ENCODE measurements at regions not wholly inside any gene's neighbourhood (a gene's known extent, or its start where the extent isn't known, plus 50 kb on each side); places are given as distances from the start of the nearest gene placed in this dataset.

DNA sequence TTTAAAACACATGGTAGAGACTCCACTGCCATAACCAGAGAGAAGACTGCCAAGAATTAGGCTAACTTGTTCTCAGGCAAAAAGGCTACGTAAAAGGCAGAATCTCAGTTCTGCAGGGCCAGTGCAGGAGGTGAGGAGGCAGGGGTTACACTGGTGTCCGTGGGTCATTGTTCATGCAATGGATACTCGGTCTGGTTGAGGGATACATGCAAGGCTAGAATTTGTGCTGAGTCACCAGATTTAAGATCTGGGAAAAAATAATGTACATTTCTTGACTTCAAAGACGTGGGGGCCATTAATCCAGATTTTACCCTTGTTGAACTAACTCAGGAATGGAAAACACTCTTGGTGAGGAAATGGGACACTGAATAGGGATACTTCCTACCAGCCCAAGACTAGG lies 52.3 kb upstream of the DPH5 start:
- no peak for TF ChIP-seq POLR2AphosphoS5 (IDR thresholded peaks at IDR 0.05; ENCODE audit: low read depth, low read length)
- TF ChIP-seq, protein P1, sequence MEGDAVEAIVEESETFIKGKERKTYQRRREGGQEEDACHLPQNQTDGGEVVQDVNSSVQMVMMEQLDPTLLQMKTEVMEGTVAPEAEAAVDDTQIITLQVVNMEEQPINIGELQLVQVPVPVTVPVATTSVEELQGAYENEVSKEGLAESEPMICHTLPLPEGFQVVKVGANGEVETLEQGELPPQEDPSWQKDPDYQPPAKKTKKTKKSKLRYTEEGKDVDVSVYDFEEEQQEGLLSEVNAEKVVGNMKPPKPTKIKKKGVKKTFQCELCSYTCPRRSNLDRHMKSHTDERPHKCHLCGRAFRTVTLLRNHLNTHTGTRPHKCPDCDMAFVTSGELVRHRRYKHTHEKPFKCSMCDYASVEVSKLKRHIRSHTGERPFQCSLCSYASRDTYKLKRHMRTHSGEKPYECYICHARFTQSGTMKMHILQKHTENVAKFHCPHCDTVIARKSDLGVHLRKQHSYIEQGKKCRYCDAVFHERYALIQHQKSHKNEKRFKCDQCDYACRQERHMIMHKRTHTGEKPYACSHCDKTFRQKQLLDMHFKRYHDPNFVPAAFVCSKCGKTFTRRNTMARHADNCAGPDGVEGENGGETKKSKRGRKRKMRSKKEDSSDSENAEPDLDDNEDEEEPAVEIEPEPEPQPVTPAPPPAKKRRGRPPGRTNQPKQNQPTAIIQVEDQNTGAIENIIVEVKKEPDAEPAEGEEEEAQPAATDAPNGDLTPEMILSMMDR (IDR thresholded peaks at IDR 0.05): no peak
- TF ChIP-seq, protein P2, sequence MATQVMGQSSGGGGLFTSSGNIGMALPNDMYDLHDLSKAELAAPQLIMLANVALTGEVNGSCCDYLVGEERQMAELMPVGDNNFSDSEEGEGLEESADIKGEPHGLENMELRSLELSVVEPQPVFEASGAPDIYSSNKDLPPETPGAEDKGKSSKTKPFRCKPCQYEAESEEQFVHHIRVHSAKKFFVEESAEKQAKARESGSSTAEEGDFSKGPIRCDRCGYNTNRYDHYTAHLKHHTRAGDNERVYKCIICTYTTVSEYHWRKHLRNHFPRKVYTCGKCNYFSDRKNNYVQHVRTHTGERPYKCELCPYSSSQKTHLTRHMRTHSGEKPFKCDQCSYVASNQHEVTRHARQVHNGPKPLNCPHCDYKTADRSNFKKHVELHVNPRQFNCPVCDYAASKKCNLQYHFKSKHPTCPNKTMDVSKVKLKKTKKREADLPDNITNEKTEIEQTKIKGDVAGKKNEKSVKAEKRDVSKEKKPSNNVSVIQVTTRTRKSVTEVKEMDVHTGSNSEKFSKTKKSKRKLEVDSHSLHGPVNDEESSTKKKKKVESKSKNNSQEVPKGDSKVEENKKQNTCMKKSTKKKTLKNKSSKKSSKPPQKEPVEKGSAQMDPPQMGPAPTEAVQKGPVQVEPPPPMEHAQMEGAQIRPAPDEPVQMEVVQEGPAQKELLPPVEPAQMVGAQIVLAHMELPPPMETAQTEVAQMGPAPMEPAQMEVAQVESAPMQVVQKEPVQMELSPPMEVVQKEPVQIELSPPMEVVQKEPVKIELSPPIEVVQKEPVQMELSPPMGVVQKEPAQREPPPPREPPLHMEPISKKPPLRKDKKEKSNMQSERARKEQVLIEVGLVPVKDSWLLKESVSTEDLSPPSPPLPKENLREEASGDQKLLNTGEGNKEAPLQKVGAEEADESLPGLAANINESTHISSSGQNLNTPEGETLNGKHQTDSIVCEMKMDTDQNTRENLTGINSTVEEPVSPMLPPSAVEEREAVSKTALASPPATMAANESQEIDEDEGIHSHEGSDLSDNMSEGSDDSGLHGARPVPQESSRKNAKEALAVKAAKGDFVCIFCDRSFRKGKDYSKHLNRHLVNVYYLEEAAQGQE (IDR thresholded peaks at IDR 0.05; ENCODE audit: insufficient read depth in 1 of 2, low read depth in 2 of 2, low read length in 1 of 2): no peak

Data from Panc1 (cell line).